ENCODE measurements at regions not wholly inside any gene's neighbourhood (a gene's known extent, or its start where the extent isn't known, plus 50 kb on each side); places are given as distances from the start of the nearest gene placed in this dataset.

DNA sequence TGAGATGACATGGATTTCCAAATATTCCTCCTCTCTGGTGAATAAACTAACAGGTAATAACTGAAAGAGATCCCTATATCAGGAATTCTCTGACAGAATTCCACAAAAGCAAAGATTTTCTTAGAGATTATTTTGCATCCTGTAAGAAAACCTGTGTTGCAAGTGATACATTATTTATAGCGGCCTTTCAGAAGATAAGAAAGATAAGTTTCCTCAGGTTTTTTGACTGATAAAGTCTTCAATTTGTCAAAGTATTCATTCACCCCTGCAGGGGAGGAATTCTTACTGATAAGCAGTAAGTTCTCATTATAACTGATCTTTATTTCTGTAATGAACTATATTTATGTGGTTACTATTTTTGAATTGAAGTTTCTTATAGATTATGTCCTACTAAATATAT is 554.0 kb downstream of the ARL4A start:
- Histone ChIP-seq H3K9me3 (ENCODE audit: control extremely low read depth in 1 of 3, control insufficient read depth in 2 of 3, insufficient read depth in 1 of 3, low read length in 2 of 3) (no peaks in the 10 kb centered on the region), H3K4me3 (ENCODE audit: control extremely low read depth in 1 of 5, extremely low read depth in 1 of 5, insufficient read depth in 1 of 5, low read depth in 2 of 5, low read length in 4 of 5) (no peak overlapping the region), H3K4me2 (replicated peaks; ENCODE audit: low read depth, low read length, poor library complexity, severe bottlenecking) (no peak overlapping the region), H3K9ac (ENCODE audit: low read length) (no peak overlapping the region), H3K27me3 (replicated peaks in 1 of 4; ENCODE audit: control extremely low read depth in 1 of 4, control insufficient read depth in 3 of 4, insufficient read depth in 4 of 4, low read length in 3 of 4) (no peaks in the 10 kb centered on the region), H3K4me1 (ENCODE audit: control insufficient read depth in 2 of 2, insufficient read depth in 2 of 2, low read length in 2 of 2) (no peaks in the 10 kb centered on the region), H4K20me1 (ENCODE audit: control insufficient read depth, insufficient read depth, low read length, poor library complexity, severe bottlenecking) (no peaks in the 10 kb centered on the region), H3K27ac (ENCODE audit: low read length in 2 of 2) (no peak overlapping the region), H3K36me3 (replicated peaks in 1 of 2; ENCODE audit: control extremely low read depth in 1 of 2, control insufficient read depth in 1 of 2, extremely low read depth in 1 of 2, insufficient read depth in 2 of 2, low read length in 1 of 2) (no peaks in the 10 kb centered on the region), H3K79me2 (ENCODE audit: control insufficient read depth, insufficient read depth, low read length) (no peaks in the 10 kb centered on the region), H2AFZ (ENCODE audit: insufficient read depth, low read depth, low read length, poor library complexity, severe bottlenecking) (no peak overlapping the region)
- Mint-ChIP-seq H3K27me3 (no peaks in the 10 kb centered on the region), H3K4me3 (no peak overlapping the region), H3K27ac (no peak overlapping the region), H3K4me1 (no peaks in the 10 kb centered on the region), H3K9me3 (ENCODE audit: insufficient read depth) (no peaks in the 10 kb centered on the region)
- CTCF ChIA-PET, result no interaction called here
- POLR2A ChIA-PET, result no interaction called here
- DNase-seq, result no peak
- TF ChIP-seq, protein P1, sequence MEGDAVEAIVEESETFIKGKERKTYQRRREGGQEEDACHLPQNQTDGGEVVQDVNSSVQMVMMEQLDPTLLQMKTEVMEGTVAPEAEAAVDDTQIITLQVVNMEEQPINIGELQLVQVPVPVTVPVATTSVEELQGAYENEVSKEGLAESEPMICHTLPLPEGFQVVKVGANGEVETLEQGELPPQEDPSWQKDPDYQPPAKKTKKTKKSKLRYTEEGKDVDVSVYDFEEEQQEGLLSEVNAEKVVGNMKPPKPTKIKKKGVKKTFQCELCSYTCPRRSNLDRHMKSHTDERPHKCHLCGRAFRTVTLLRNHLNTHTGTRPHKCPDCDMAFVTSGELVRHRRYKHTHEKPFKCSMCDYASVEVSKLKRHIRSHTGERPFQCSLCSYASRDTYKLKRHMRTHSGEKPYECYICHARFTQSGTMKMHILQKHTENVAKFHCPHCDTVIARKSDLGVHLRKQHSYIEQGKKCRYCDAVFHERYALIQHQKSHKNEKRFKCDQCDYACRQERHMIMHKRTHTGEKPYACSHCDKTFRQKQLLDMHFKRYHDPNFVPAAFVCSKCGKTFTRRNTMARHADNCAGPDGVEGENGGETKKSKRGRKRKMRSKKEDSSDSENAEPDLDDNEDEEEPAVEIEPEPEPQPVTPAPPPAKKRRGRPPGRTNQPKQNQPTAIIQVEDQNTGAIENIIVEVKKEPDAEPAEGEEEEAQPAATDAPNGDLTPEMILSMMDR (IDR thresholded peaks at IDR 0.05), result no peak
- TF ChIP-seq EZH2 (IDR thresholded peaks at IDR 0.05; ENCODE audit: borderline replicate concordance, insufficient read depth, low read depth, low read length, poor library complexity, severe bottlenecking), result no peak
- ATAC-seq (ENCODE audit: low read depth), result no peak
- intact Hi-C loops (cut with micrococcal nuclease), result no loop called here
- no CpG with 5 or more reads among the region's 1 CpG for WGBS (ENCODE audit: insufficient coverage)

DNA sequence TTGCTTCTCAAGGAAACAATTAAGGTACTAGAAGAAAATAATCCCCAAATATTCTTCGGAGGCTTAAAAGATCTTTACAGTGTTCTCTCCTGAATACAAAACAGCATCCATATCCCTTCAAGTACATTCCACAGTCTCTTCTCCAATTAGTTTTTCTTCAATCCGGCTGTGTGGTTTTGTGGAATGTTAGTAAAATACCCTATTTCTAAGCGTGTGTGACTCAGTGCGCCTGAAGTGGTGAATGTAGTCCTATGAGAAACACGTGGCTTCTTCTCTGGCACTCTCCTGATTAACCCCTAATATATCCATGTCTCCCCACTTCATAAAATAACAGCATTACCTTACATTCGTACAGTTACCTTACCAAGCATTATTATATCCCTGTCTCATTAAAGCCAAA is 570.2 kb downstream of the ARL4A start:
- DNase-seq (no peak), ATAC-seq (ENCODE audit: low read depth) (no peak)
- H3K9me3 Mint-ChIP-seq (ENCODE audit: insufficient read depth), result no peaks in the 10 kb centered on the region
- Histone ChIP-seq H3K79me2 (ENCODE audit: control insufficient read depth, insufficient read depth, low read length) (no peaks in the 10 kb centered on the region), H4K20me1 (ENCODE audit: control insufficient read depth, insufficient read depth, low read length, poor library complexity, severe bottlenecking) (no peaks in the 10 kb centered on the region), H3K27ac (ENCODE audit: low read length in 2 of 2) (no peak overlapping the region), H3K36me3 (replicated peaks in 1 of 2; ENCODE audit: control extremely low read depth in 1 of 2, control insufficient read depth in 1 of 2, extremely low read depth in 1 of 2, insufficient read depth in 2 of 2, low read length in 1 of 2) (no peaks in the 10 kb centered on the region), H3K9me3 (ENCODE audit: control extremely low read depth in 1 of 3, control insufficient read depth in 2 of 3, insufficient read depth in 1 of 3, low read length in 2 of 3) (no peaks in the 10 kb centered on the region), H3K9ac (ENCODE audit: low read length) (no peak overlapping the region), H3K4me1 (ENCODE audit: control insufficient read depth in 2 of 2, insufficient read depth in 2 of 2, low read length in 2 of 2) (no peaks in the 10 kb centered on the region), H3K4me3 (ENCODE audit: control extremely low read depth in 1 of 5, extremely low read depth in 1 of 5, insufficient read depth in 1 of 5, low read depth in 2 of 5, low read length in 4 of 5) (no peak overlapping the region), H2AFZ (ENCODE audit: insufficient read depth, low read depth, low read length, poor library complexity, severe bottlenecking) (no peak overlapping the region), H3K27me3 (replicated peaks in 1 of 4; ENCODE audit: control extremely low read depth in 1 of 4, control insufficient read depth in 3 of 4, insufficient read depth in 4 of 4, low read length in 3 of 4) (peaks cover 0 to 3% (median 0%) of the 10 kb centered on the region in 4 experiments), H3K4me2 (replicated peaks; ENCODE audit: low read depth, low read length, poor library complexity, severe bottlenecking) (no peak overlapping the region)
- no peaks in the 10 kb centered on the region for H3K4me1 Mint-ChIP-seq
- TF ChIP-seq EZH2 (IDR thresholded peaks at IDR 0.05; ENCODE audit: borderline replicate concordance, insufficient read depth, low read depth, low read length, poor library complexity, severe bottlenecking), result no peak
- TF ChIP-seq, protein P1 (IDR thresholded peaks at IDR 0.05), result no peak
- ChIA-PET POLR2A (no interaction called here), CTCF (no interaction called here)
- intact Hi-C loops (cut with micrococcal nuclease), result no loop called here
- no peaks in the 10 kb centered on the region for H3K27me3 Mint-ChIP-seq
- H3K27ac Mint-ChIP-seq, result no peak overlapping the region
- H3K4me3 Mint-ChIP-seq, result no peak overlapping the region
- WGBS (ENCODE audit: insufficient coverage), result no CpG with 5 or more reads among the region's 6 CpGs
